A549 (cell line): ENCODE measurements at regions not wholly inside any gene's neighbourhood (a gene's known extent, or its start where the extent isn't known, plus 50 kb on each side); places are given as distances from the start of the nearest gene placed in this dataset.

Source experiments
- ATAC-seq, 2 experiments: fragments of 200-7000 bp in 1 of 2; fragments of >200 bp in 1 of 2; cut with Nextera tagmentation in 1 of 2; cut with Tn5 transposase in 1 of 2; 3 replicates each; pipeline versions ENCODE4 v1.8.0 to v1.9.1; 2018 to 2020; ENCODE audit warnings: mild to moderate bottlenecking in 1 of 2, moderate library complexity in 1 of 2
- CTCF ChIA-PET: fragments of 300-600 bp; sonication (Branson Sonifier 250); formaldehyde crosslinking; extraction: SDS; loops from one replicate; lab custom pipeline; 2021; ENCODE audit warnings: antibody characterized with exemption, inconsistent platforms; lab: Yijun Ruan, JAX
- POLR2A ChIA-PET: fragments of 350-600 bp; formaldehyde crosslinking; extraction: SDS; loops from one replicate; lab custom pipeline; 2021; ENCODE audit warnings: antibody characterized with exemption, inconsistent platforms; lab: Yijun Ruan, JAX
- DNase-seq, 2 experiments: peaks; one replicate each; pipeline versions ENCODE4 v3.0.0 to v3.0.0-alpha.2; 2011 to 2016; ENCODE audit warnings: low read depth in 1 of 2, low spot score in 1 of 2
- FAIRE-seq: peaks from 2 replicates; lab custom pipeline; 2011; peaks lifted over from hg19 to GRCh38; lab: Jason Lieb, UNC
- H3K27ac ChIP-seq, 2 experiments: fragments of >200 bp; sonication (Bioruptor Twin); formaldehyde crosslinking; 3 replicates each; pipeline ENCODE4 v1.5.1; 2016 to 2017
- H3K4me1 ChIP-seq: fragments of >200 bp; sonication (Bioruptor Twin); formaldehyde crosslinking; 3 replicates; pipeline ENCODE4 v1.6.1; 2016
- H3K4me2 ChIP-seq: fragments of >200 bp; sonication (Bioruptor Twin); formaldehyde crosslinking; 3 replicates; pipeline ENCODE4 v1.6.1; 2016
- H3K4me3 ChIP-seq: fragments of >200 bp; sonication (Bioruptor Twin); formaldehyde crosslinking; 3 replicates; pipeline ENCODE4 v1.5.1; 2016
- H3K9me3 ChIP-seq: fragments of >200 bp; sonication (Bioruptor Twin); formaldehyde crosslinking; 3 replicates; pipeline ENCODE4 v1.6.1; 2016
- ATOH8 ChIP-seq: fragments of 250-450 bp; sonication (Bioruptor Pico); IDR thresholded peaks from 2 replicates; pipeline ENCODE4 v1.5.0; 2020; ENCODE audit warnings: low read depth, mild to moderate bottlenecking, moderate library complexity
- BHLHE40 ChIP-seq: IDR thresholded peaks from 2 replicates; pipeline ENCODE4 v1.6.1; 2012; ENCODE audit warnings: low read depth, low read length, inconsistent platforms
- CBX2 ChIP-seq: fragments of 200-600 bp; sonication (generic); IDR thresholded peaks from 2 replicates; pipeline ENCODE4 v1.6.1; 2016; ENCODE audit warnings: low read depth, mild to moderate bottlenecking, borderline replicate concordance
- CHD4 ChIP-seq: fragments of 200-600 bp; sonication (generic); IDR thresholded peaks from 2 replicates; pipeline ENCODE4 v1.6.1; 2016; ENCODE audit warnings: antibody characterized with exemption, mild to moderate bottlenecking, borderline replicate concordance
- EHMT2 ChIP-seq: fragments of 200-600 bp; sonication (generic); IDR thresholded peaks from 2 replicates; pipeline ENCODE4 v1.6.1; 2016; ENCODE audit warnings: antibody characterized with exemption, low read depth, mild to moderate bottlenecking, moderate library complexity
- EP300 ChIP-seq, 2 experiments: fragments of >200 bp; sonication (Bioruptor Twin); formaldehyde crosslinking; IDR thresholded peaks; 2 replicates in 1 of 2; 3 replicates in 1 of 2; pipeline ENCODE4 v1.6.1; 2016 to 2017
- GATA3 ChIP-seq: IDR thresholded peaks from 2 replicates; pipeline ENCODE4 v1.6.1; 2012; ENCODE audit warnings: borderline replicate concordance
- HDAC2 ChIP-seq: fragments of 200-600 bp; sonication (generic); IDR thresholded peaks from 2 replicates; pipeline ENCODE4 v1.6.1; 2016
- HES2 ChIP-seq: fragments of >200 bp; sonication (Bioruptor Twin); formaldehyde crosslinking; IDR thresholded peaks from 2 replicates; pipeline ENCODE4 v1.6.1; 2016
- HEYL ChIP-seq: fragments of 250-450 bp; sonication (Bioruptor Pico); IDR thresholded peaks from 2 replicates; pipeline ENCODE4 v1.8.0; 2021; ENCODE audit warnings: mild to moderate bottlenecking, moderate library complexity
- HMGXB4 ChIP-seq: fragments of 250-450 bp; sonication (Bioruptor Pico); IDR thresholded peaks from 2 replicates; pipeline ENCODE4 v1.5.0; 2021; ENCODE audit warnings: mild to moderate bottlenecking, moderate library complexity, borderline replicate concordance
- HOXB5 ChIP-seq: fragments of 250-450 bp; sonication (Bioruptor Pico); IDR thresholded peaks from 2 replicates; pipeline ENCODE4 v1.5.0; 2020; ENCODE audit warnings: mild to moderate bottlenecking, moderate library complexity
- MAFK ChIP-seq: fragments of 450-650 bp; IDR thresholded peaks from 2 replicates; pipeline ENCODE4 v1.6.1; 2014; ENCODE audit not compliant: partially characterized antibody
- MAX ChIP-seq: IDR thresholded peaks from 2 replicates; pipeline ENCODE4 v1.6.1; 2012
- NPAS2 ChIP-seq: fragments of 250-450 bp; sonication (Bioruptor Pico); IDR thresholded peaks from 2 replicates; pipeline ENCODE4 v1.8.0; 2022; ENCODE audit warnings: mild to moderate bottlenecking, moderate library complexity, borderline replicate concordance
- NR3C1 ChIP-seq: fragments of >200 bp; sonication (Bioruptor Twin); formaldehyde crosslinking; IDR thresholded peaks from 3 replicates; pipeline ENCODE4 v1.6.1; 2017
- PBX3 ChIP-seq: IDR thresholded peaks from 2 replicates; pipeline ENCODE4 v1.6.1; 2012
- POLR2A ChIP-seq: IDR thresholded peaks from 2 replicates; pipeline ENCODE4 v1.6.1; 2012; ENCODE audit warnings: mild to moderate bottlenecking, low read length
- REST ChIP-seq: fragments of 200-600 bp; sonication (generic); IDR thresholded peaks from 2 replicates; pipeline ENCODE4 v1.6.1; 2016; ENCODE audit warnings: antibody characterized with exemption, mild to moderate bottlenecking, moderate library complexity
- RFX5 ChIP-seq: fragments of 450-650 bp; IDR thresholded peaks from 2 replicates; pipeline ENCODE4 v1.7.1; 2014; ENCODE audit warnings: antibody characterized with exemption, mild to moderate bottlenecking, moderate library complexity
- SREBF2 ChIP-seq: fragments of 450-650 bp; IDR thresholded peaks from 2 replicates; pipeline ENCODE4 v1.6.1; 2014; ENCODE audit warnings: mild to moderate bottlenecking, moderate library complexity
- USF2 ChIP-seq: fragments of 450-650 bp; IDR thresholded peaks from 2 replicates; pipeline ENCODE4 v1.6.1; 2014; ENCODE audit warnings: antibody characterized with exemption
- ZFP36 ChIP-seq: fragments of 450-650 bp; IDR thresholded peaks from 2 replicates; pipeline ENCODE4 v1.6.1; 2014; ENCODE audit warnings: borderline replicate concordance; ENCODE audit not compliant: partially characterized antibody
- ZNF302 ChIP-seq: fragments of 250-450 bp; sonication (Bioruptor Pico); IDR thresholded peaks from 2 replicates; pipeline ENCODE4 v1.9.0; 2021; ENCODE audit warnings: inconsistent platforms, mild to moderate bottlenecking, moderate library complexity
- ZSCAN20 ChIP-seq: fragments of 250-450 bp; sonication (Bioruptor Pico); IDR thresholded peaks from 2 replicates; pipeline ENCODE4 v1.8.0; 2022; ENCODE audit warnings: mild to moderate bottlenecking, moderate library complexity
- WGBS: methylation state at CpG from one replicate; pipeline ENCODE4 v1.1.6; 2017; ENCODE audit errors: missing lambda C conversion rate; 5-methylcytosine and 5-hydroxymethylcytosine counted together

- DNase-seq: no peak
- no peak overlapping the region for H3K4me3 ChIP-seq
- TF ChIP-seq HOXB5 (CRISPR knock-in tag) (no peak), REST (no peak), NPAS2 (CRISPR knock-in tag) (no peak), POLR2A (no peak), MAX (no peak), NR3C1 (no peak), USF2 (no peak), CBX2 (no peak), ZFP36 (no peak)
- no peaks in the 10 kb centered on the region for H3K9me3 ChIP-seq
- CTCF ChIA-PET: interaction anchor here (1.2 kb wide), 1 partner anchor 28 kb away, joined by 3 read pairs; no protein-coding TSS in a partner anchor
- POLR2A ChIA-PET: no interaction called here
- 9% methylated on average over 2 of the region's 2 CpGs for WGBS
- no peak for FAIRE-seq
- no peak overlapping the region for H3K27ac ChIP-seq
- H3K4me1 ChIP-seq: no peaks in the 10 kb centered on the region
- no peak for ATAC-seq
- H3K4me2 ChIP-seq: no peak overlapping the region
Observed at GRCh38 chr11:90330632-90331031, 107.8 kb upstream of the CHORDC1 start.

- ChIA-PET CTCF (no interaction called here), POLR2A (no interaction called here)
- ATAC-seq (no peak), DNase-seq (no peak), FAIRE-seq (no peak)
- Histone ChIP-seq H3K4me2 (no peak overlapping the region), H3K4me1 (no peaks in the 10 kb centered on the region), H3K27ac (no peak overlapping the region), H3K4me3 (no peak overlapping the region), H3K9me3 (no peaks in the 10 kb centered on the region)
- TF ChIP-seq SREBF2 (no peak), PBX3 (no peak), RFX5 (no peak), HEYL (CRISPR knock-in tag) (no peak), POLR2A (no peak), USF2 (no peak), MAFK (no peak), ZNF302 (CRISPR knock-in tag) (no peak), BHLHE40 (no peak), NR3C1 (no peak), HES2 (no peak), CHD4 (no peak), EP300 (IDR thresholded peaks at IDR 0.05) (no peak), GATA3 (no peak), ZSCAN20 (no peak), EHMT2 (no peak), ATOH8 (CRISPR knock-in tag) (no peak), HMGXB4 (CRISPR knock-in tag) (no peak), HDAC2 (no peak)
- 0% methylated on average over 1 of the region's 1 CpG for WGBS
Observed at GRCh38 chr11:90329043-90329442, 106.2 kb upstream of the CHORDC1 start.
